Heart right ventricle (tissue), 16 donors: ENCODE measurements at regions not wholly inside any gene's neighbourhood (a gene's known extent, or its start where the extent isn't known, plus 50 kb on each side); places are given as distances from the start of the nearest gene placed in this dataset.

Source experiments
- ATAC-seq, 8 donors: fragments of 200-7000 bp; cut with Tn5 transposase; one replicate each; pipeline ENCODE4 v1.9.1; 2020; ENCODE audit warnings: mild to moderate bottlenecking in 8 of 8, moderate library complexity in 8 of 8, moderate number of reproducible peaks in 1 of 8
- DNase-seq, 2 donors: peaks; one replicate each; pipeline ENCODE4 v3.0.0-alpha.2; 2020
- H3K27ac ChIP-seq, 10 donors: fragments of 200-600 bp; sonication (generic) in 2 of 10; one replicate each; pipeline versions ENCODE4 v1.5.0 to v1.8.0; 2020 to 2022; ENCODE audit warnings: mild to moderate bottlenecking in 3 of 10
- H3K27me3 ChIP-seq, 7 donors: fragments of 200-600 bp; one replicate each; pipeline ENCODE4 v1.8.0; 2021 to 2022; ENCODE audit warnings: mild to moderate bottlenecking in 2 of 7
- H3K36me3 ChIP-seq, 9 donors: fragments of 200-600 bp; sonication (generic) in 1 of 9; one replicate each; pipeline versions ENCODE4 v1.5.0 to v1.8.0; 2020 to 2022; ENCODE audit warnings: mild to moderate bottlenecking in 2 of 9
- H3K4me1 ChIP-seq, 9 donors: fragments of 200-600 bp; sonication (generic) in 1 of 9; one replicate each; pipeline versions ENCODE4 v1.5.0 to v1.8.0; 2020 to 2022; ENCODE audit warnings: mild to moderate bottlenecking in 4 of 9
- H3K4me3 ChIP-seq, 10 donors: fragments of 200-600 bp; sonication (generic) in 2 of 10; one replicate each; pipeline versions ENCODE4 v1.5.0 to v1.8.0; 2020 to 2022; ENCODE audit warnings: mild to moderate bottlenecking in 7 of 10, moderate library complexity in 2 of 10
- H3K9me3 ChIP-seq, 11 donors: fragments of 200-600 bp in 10 of 11; sonication (generic) in 2 of 11; one replicate each; pipeline versions ENCODE4 v1.5.0 to v1.8.0; 2013 to 2022; ENCODE audit warnings: mild to moderate bottlenecking in 2 of 11, control low read depth in 1 of 11, moderate library complexity in 1 of 11
- WGBS, 2 donors: extraction: QIAGEN DNeasy Blood & Tissue Kit; methylation state at CpG; one replicate each; pipeline ENCODE4 v1.1.7; 2013; ENCODE audit warnings: inconsistent platforms in 1 of 2; 5-methylcytosine and 5-hydroxymethylcytosine counted together
- intact Hi-C, 10 donors: fragments of 100-400 bp; cut with DNase I; formaldehyde crosslinking; loops; one replicate each; pipeline versions ENCODE4 v1.11.1 to v1.14.2; 2022
- TF ChIP-seq, protein P1 (sequence below), 9 donors: fragments of 200-600 bp; sonication (generic) in 2 of 9; IDR thresholded peaks; one replicate each; pipeline versions ENCODE4 v1.5.0 to v1.8.0; 2021 to 2022; ENCODE audit warnings: antibody characterized with exemption in 9 of 9, mild to moderate bottlenecking in 5 of 9, moderate library complexity in 1 of 9
- donor health status: Arrhythmogenic right ventricular cardiomyopathy.
- donor health status: ischemic (EF 13 %, LVEDD 7.1; RV severe dilation, severe dysfunction).
- donor health status: healthy with polysubstance abuse.
- donor health status: DM: no; HTN: yes; CAD: no.
- donor health status: DM: no; HTN: no; CAD: no.
- donor health status: ischemic (EF 25% LVEDD 6.9; RV normal size, moderate dysfunction).
- donor health status: ischemic (EF 25% LVEDD 5.7; RV mildly dilated, moderate dysfunction).
- donor health status: healthy.
- donor health status: DM: yes; HTN: yes; CAD: no.
- donor health status: Ischemic cardiomyopathy.
- donor health status: ischemic (EF 35%, LVEDD 5.7; RV mildly dilated, moderate dysfunction).
- donor health status: nonischemic (EF 11% LVEDD 7.7; RV severe dilation, severe dysfunction).
- donor health status: DM: yes; HTN: yes; CAD: no.
- donor health status: PGD.
- donor health status: ischemic (EF 29% LVEDD 5.4; RV normal size, mild dysfunction).
- donor health status: nonischemic (EF 23%, LVEDD 6.1; RV moderate dilation, normal function).

DNA sequence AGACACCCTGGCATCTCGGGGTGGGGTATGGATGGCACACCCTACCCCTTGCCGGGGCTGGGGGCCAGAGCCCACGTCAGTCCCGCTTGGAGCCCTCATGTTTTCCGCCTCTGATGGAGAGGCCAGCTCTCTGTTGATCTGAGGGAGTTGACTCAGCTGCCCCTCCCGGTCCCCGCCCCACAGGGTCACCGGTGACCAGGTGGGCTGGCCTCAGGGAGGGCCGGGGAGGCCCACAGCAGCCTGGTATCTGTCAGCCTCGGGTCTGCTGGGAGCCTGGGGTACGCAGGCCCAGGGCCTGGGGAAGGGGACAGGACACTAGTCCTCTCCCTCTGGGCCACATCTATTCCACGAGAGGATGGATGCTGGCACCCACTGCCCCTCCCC, 109.5 kb upstream of the CIBAR2 start:
- TF ChIP-seq, protein P1, sequence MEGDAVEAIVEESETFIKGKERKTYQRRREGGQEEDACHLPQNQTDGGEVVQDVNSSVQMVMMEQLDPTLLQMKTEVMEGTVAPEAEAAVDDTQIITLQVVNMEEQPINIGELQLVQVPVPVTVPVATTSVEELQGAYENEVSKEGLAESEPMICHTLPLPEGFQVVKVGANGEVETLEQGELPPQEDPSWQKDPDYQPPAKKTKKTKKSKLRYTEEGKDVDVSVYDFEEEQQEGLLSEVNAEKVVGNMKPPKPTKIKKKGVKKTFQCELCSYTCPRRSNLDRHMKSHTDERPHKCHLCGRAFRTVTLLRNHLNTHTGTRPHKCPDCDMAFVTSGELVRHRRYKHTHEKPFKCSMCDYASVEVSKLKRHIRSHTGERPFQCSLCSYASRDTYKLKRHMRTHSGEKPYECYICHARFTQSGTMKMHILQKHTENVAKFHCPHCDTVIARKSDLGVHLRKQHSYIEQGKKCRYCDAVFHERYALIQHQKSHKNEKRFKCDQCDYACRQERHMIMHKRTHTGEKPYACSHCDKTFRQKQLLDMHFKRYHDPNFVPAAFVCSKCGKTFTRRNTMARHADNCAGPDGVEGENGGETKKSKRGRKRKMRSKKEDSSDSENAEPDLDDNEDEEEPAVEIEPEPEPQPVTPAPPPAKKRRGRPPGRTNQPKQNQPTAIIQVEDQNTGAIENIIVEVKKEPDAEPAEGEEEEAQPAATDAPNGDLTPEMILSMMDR (IDR thresholded peaks at IDR 0.05), result no peak
- ATAC-seq (no peak), DNase-seq (no peak)
- H3K27me3 ChIP-seq, result no peaks in the 10 kb centered on the region
- no peak overlapping the region for H3K27ac ChIP-seq
- intact Hi-C loops, result loop anchor here in 4 of 10 donors (5.0 to 10.0 kb wide), 4 partner anchors 47 to 107 kb away; partner anchors contain the start of gene CIBAR2 (in 1 of the 4)
- H3K4me3 ChIP-seq, result no peak overlapping the region
- H3K4me1 ChIP-seq, result peaks cover 8 to 26% (median 14%) of the 10 kb centered on the region in 9 donors
- H3K9me3 ChIP-seq, result peaks cover 0 to 6% (median 0%) of the 10 kb centered on the region in 11 donors
- WGBS, 2 donors, result 89 to 92% methylated on average over 12 of the region's 12 CpGs
- no peaks in the 10 kb centered on the region for H3K36me3 ChIP-seq

DNA sequence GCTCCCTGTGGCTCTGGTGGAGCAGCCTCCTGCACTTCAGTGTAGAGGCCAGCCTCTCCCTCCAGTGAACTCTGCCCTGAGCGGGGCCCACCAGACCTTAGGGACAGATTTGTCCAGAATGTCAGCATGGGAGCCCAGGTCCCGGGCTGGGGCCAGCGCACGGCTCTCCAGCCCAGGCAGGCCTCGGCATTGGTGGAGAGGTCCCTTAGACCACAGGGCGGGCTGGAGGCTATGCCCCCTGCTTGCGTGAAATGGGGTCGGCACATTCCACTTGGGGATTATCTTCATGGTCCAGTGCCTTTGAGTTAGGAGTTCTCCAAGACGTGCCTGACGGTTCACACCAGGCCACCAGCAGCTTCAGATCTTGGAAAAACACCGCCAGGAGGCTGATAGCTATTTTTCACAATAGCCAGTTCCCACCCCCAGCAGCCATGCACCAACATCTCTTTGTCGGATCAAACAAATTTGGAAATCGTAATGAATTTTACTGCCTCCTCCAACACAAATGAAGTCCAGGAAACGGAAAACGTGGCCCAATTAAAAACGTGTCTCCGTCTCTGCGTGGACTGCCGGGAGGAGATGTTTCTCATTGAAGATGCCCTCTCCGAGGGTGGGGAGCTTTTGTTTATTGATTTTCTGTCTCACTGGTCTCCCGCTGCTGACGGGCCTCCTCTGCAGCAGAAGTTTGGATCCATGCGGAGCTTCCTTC, 110.0 kb upstream of the CIBAR2 start:
- Histone ChIP-seq H3K36me3 (no peaks in the 10 kb centered on the region), H3K4me3 (no peak overlapping the region), H3K9me3 (peaks cover 0 to 6% (median 0%) of the 10 kb centered on the region in 11 donors), H3K27ac (no peak overlapping the region), H3K27me3 (no peaks in the 10 kb centered on the region), H3K4me1 (peaks cover 8 to 26% (median 14%) of the 10 kb centered on the region in 9 donors)
- ATAC-seq (no peak), DNase-seq (no peak)
- 95 to 96% methylated on average over 23 of the region's 23 CpGs for WGBS, 2 donors
- TF ChIP-seq, protein P1 (IDR thresholded peaks at IDR 0.05), result no peak
- intact Hi-C loops, result loop anchor here in 4 of 10 donors (5.0 to 10.0 kb wide), 4 partner anchors 48 to 108 kb away; partner anchors contain the start of gene CIBAR2 (in 1 of the 4)

GRCh38 chr16:85225257-85225656, 113.0 kb upstream of the CIBAR2 start:
- intact Hi-C loops, result loop anchor here in 2 of 10 donors (10.0 kb wide), 2 partner anchors 50 to 110 kb away; partner anchors contain the start of gene CIBAR2 (in 1 of the 2)
- Histone ChIP-seq H3K4me1 (peaks cover 0 to 13% (median 6%) of the 10 kb centered on the region in 9 donors), H3K27ac (no peak overlapping the region), H3K27me3 (no peaks in the 10 kb centered on the region), H3K4me3 (no peak overlapping the region), H3K9me3 (peaks cover 0 to 6% (median 0%) of the 10 kb centered on the region in 11 donors), H3K36me3 (no peaks in the 10 kb centered on the region)
- ATAC-seq (no peak), DNase-seq (no peak)
- TF ChIP-seq, protein P1 (IDR thresholded peaks at IDR 0.05), result no peak
- 86 to 89% methylated on average over 9 of the region's 9 CpGs for WGBS, 2 donors

- intact Hi-C loops, result loop anchor here in 2 of 10 donors (10.0 kb wide), 2 partner anchors 51 to 111 kb away; partner anchors contain the start of gene CIBAR2 (in 1 of the 2)
- no peaks in the 10 kb centered on the region for H3K36me3 ChIP-seq
- peaks cover 0 to 8% (median 3%) of the 10 kb centered on the region in 9 donors for H3K4me1 ChIP-seq
- H3K27me3 ChIP-seq, result no peaks in the 10 kb centered on the region
- peaks cover 0 to 6% (median 0%) of the 10 kb centered on the region in 11 donors for H3K9me3 ChIP-seq
- ATAC-seq (no peak), DNase-seq (no peak)
- no peak overlapping the region for H3K4me3 ChIP-seq
- no peak overlapping the region for H3K27ac ChIP-seq
- TF ChIP-seq, protein P1 (IDR thresholded peaks at IDR 0.05), result no peak
- WGBS, 2 donors, result 93 to 96% methylated on average over 4 of the region's 4 CpGs
These were observed 113.4 kb upstream of the CIBAR2 start for GRCh38 chr16:85225721-85226120.
